Activated naive CD4-positive, alpha-beta T cell treated with anti-CD3 and anti-CD28 coated beads for 36 hours (primary cell): ENCODE measurements at regions not wholly inside any gene's neighbourhood (a gene's known extent, or its start where the extent isn't known, plus 50 kb on each side); places are given as distances from the start of the nearest gene placed in this dataset.
"Not testable (repeated sequence)": the region's sequence is repeated elsewhere in the genome, so short reads cannot be mapped to it uniquely, and the experiment has no call there.

Source experiments
- CTCF ChIA-PET: fragments of 350-600 bp; sonication (Branson Sonifier 250); formaldehyde crosslinking; loops from one replicate; lab custom pipeline; 2021; ENCODE audit warnings: antibody characterized with exemption; lab: Charles Lee
- DNase-seq: peaks from one replicate; pipeline ENCODE4 v3.0.0-alpha.2; 2020
- H3K27ac Mint-ChIP-seq: one replicate; pipeline ENCODE4 v1.8.0; 2021; ENCODE audit warnings: mild to moderate bottlenecking, mixed read lengths
- H3K27me3 Mint-ChIP-seq: one replicate; pipeline ENCODE4 v1.8.0; 2021; ENCODE audit warnings: low read depth, mixed read lengths
- H3K36me3 Mint-ChIP-seq: one replicate; pipeline ENCODE4 v1.8.0; 2021; ENCODE audit warnings: low read depth, mixed read lengths
- H3K4me1 Mint-ChIP-seq: one replicate; pipeline ENCODE4 v1.8.0; 2021; ENCODE audit warnings: low read depth, mixed read lengths
- H3K4me3 Mint-ChIP-seq: one replicate; pipeline ENCODE4 v1.8.0; 2021; ENCODE audit warnings: mild to moderate bottlenecking, moderate library complexity, mixed read lengths
- H3K9me3 Mint-ChIP-seq: one replicate; pipeline ENCODE4 v1.8.0; 2021; ENCODE audit warnings: mixed read lengths
- intact Hi-C: fragments of 100-400 bp; cut with micrococcal nuclease; formaldehyde crosslinking; loops from one replicate; pipeline ENCODE4 v1.15.1; 2023

DNA sequence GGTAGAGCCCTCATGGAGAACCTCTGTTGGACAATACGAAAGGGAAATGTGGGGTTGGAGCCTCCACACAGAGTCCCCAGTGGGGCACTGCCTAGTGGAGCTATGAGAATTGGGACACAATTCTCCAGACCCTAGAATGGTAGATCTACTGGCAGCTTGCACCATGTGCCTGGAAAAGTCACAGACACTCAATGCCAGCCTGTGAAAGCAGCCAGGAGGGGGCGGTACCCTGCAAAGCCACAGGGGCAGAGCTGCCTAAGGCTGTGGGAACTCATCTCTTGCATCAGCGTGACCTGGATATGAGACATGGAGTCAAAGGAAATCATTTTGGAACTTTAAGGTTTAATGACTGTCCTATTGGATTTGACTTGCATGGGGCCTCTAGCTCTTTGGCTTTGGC is 179.1 kb upstream of the LAMA2 start:
- H3K9me3 Mint-ChIP-seq, H3K4me3 Mint-ChIP-seq, intact Hi-C loops, H3K27me3 Mint-ChIP-seq, DNase-seq, H3K36me3 Mint-ChIP-seq, H3K4me1 Mint-ChIP-seq, H3K27ac Mint-ChIP-seq, CTCF ChIA-PET: not testable (repeated sequence)

DNA sequence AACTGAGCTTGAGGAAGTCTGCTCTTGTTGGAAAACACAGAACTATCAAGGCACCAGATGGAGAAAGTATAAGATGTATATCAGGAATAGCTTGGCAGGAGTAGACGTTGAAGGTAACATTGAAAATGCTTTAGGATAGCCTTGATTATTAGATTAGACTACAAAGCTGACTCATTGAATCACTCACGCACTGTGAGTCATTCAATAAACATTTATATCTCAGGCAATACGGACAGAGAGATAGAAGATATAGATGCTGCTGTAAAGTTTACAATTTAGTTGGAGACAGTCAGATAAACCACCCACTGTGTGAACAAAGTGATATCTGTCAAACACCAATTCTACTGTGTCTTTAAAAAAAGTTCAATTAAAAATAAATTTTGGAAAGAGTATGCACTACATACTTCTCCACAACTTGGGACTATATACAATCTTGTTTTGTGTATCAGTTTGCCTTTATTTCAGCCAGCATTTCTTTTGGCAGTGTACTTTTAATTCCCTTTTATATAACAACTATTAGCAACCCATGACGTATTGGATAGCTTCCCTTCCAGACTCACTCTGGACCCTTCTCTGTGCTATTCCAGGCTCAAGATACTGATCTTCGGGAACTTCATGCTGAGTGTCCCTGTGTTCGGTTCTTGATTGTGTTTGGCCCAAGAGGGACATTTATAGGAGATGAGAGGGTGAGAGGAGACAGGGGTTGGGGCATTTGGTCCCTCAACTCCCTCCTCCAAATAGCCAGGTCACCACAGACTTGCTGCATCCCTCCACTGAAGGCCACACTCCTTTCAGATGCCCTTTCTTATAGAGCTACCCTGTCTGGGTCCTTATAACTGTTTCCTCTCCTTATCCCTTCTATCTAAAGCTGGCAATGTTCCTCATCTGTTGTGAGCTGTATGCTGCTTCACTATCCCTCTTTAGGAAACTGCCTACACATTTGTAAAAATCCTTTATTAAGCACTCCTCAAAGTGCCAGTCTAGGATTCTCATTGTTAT is 176.6 kb upstream of the PTPRK start:
- Mint-ChIP-seq H3K4me1 (no peaks in the 10 kb centered on the region), H3K27me3 (peaks cover 4% of the 10 kb centered on the region), H3K9me3 (no peaks in the 10 kb centered on the region), H3K36me3 (no peaks in the 10 kb centered on the region), H3K27ac (no peak overlapping the region), H3K4me3 (no peak overlapping the region)
- CTCF ChIA-PET, result no interaction called here
- DNase-seq, result no peak
- intact Hi-C loops, result no loop called here

DNA sequence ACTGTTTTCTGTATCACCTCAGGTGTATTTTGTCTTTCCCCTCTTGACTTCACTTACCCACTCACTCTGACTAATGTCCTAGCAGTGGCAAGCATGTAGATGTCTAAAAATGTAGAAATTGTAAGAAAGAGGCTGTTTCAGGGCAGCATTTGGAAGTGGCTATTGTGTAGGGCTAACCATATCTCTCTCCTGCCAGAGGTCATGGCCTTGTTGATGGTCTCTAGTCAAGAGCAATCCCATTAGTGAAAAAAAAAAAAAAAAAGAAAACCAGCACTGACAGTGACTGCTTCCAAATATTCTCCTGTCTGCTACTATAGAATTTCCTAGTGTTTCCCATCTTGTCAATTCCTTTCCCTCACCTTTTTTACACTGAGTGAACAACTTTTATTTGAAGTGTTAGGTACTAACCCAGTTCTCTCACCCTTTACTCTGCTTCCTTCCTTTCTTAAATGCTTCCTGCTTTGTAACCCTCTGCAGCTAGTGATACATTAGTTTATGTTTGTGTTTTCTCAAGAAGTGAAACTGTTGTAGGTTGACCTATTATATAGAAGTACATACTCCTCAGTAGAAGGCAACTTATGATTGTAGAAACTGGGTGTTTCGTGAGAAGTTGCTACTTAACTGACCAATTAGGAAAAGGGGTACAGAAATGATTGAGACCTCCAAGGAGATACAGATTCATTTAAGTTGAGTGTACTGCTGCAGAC is 174.1 kb upstream of the PTPRK start:
- intact Hi-C loops, result no loop called here
- H3K27me3 Mint-ChIP-seq, result peaks cover 9% of the 10 kb centered on the region

DNA sequence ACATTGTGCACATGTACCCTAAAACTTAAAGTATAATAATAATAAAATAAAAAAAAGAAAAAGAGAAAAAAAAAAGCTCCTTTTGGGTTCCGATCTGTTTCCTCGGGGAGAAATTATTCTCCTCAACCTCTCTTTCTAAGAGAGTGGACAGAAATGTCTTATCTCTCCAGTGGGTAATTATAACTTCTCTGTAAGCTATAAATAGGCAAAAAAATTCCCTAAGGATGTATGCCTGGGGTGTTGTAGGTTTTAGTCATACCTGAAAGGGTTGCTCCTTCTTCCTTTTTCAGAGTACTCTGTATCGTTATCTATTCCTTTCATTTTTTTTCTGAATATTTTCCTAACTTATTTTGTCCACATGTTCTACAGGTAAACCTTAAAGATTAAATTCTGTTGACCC is 169.7 kb upstream of the PTPRK start:
- CTCF ChIA-PET, result interaction anchor here (0.7 kb wide), 1 partner anchor 121 kb away, joined by 4 read pairs; no protein-coding TSS in a partner anchor
- no peak for DNase-seq
- H3K9me3 Mint-ChIP-seq, result no peaks in the 10 kb centered on the region
- intact Hi-C loops, result no loop called here
- no peak overlapping the region for H3K27ac Mint-ChIP-seq
- H3K27me3 Mint-ChIP-seq, result peaks cover 27% of the 10 kb centered on the region
- H3K4me3 Mint-ChIP-seq, result no peak overlapping the region
- H3K4me1 Mint-ChIP-seq, result no peaks in the 10 kb centered on the region
- no peaks in the 10 kb centered on the region for H3K36me3 Mint-ChIP-seq

More for the DNA sequence above, 174.1 kb upstream of the PTPRK start:
- CTCF ChIA-PET, result no interaction called here
- H3K9me3 Mint-ChIP-seq, result no peaks in the 10 kb centered on the region
- no peaks in the 10 kb centered on the region for H3K4me1 Mint-ChIP-seq
- H3K36me3 Mint-ChIP-seq, result no peaks in the 10 kb centered on the region
- no peak overlapping the region for H3K4me3 Mint-ChIP-seq
- no peak for DNase-seq
- H3K27ac Mint-ChIP-seq, result no peak overlapping the region

DNA sequence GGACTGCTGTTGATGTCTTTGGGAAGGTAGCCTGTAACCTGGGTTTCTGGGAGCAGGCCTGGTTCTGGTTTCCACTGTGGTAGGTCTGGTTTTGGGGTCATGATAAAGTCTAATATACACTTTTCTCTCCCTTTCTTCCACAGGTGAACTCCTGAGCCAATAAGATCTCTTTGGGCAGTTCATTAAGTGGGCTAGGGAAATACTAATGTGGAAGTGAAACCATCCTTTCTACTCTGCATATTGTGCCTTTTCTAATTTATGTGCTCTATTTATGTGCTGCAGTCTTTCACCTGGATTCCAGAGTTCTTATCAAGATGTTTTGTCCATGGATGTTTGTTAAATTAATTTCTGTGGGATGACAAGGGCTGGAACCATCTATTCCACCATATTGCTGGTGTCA is 165.7 kb upstream of the PTPRK start:
- Mint-ChIP-seq H3K27ac (no peak overlapping the region), H3K4me3 (no peak overlapping the region), H3K27me3 (peaks cover 38% of the 10 kb centered on the region), H3K4me1 (no peaks in the 10 kb centered on the region), H3K36me3 (no peaks in the 10 kb centered on the region), H3K9me3 (no peaks in the 10 kb centered on the region)
- DNase-seq, result no peak
- intact Hi-C loops, result no loop called here
- CTCF ChIA-PET, result no interaction called here

DNA sequence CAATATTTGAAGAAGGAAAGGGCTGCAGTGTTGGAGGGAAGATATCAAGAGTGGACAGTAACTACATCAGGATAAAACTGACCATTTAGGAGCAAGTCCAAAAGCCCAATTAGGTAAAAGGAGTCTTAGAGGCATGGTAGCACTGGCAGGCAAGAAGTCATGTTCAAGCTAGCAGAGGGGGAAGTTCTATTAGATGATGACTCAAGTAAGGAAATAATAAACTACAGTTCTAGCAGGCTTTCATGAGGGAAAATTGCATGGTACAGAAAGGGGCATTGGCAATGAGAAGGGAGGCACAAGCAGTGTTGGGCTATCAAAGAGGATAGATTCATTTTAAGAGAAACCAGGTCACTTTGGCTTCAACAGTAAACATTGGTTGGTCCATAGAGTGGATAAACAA is 156.1 kb upstream of the PTPRK start:
- Mint-ChIP-seq H3K4me1 (no peaks in the 10 kb centered on the region), H3K36me3 (no peaks in the 10 kb centered on the region), H3K4me3 (no peak overlapping the region), H3K9me3 (peaks cover 2% of the 10 kb centered on the region), H3K27ac (no peak overlapping the region), H3K27me3 (peaks cover 15% of the 10 kb centered on the region)
- CTCF ChIA-PET, result interaction anchor here (0.6 kb wide), 1 partner anchor 1029 kb away, joined by 3 read pairs; no protein-coding TSS in a partner anchor
- DNase-seq, result no peak
- intact Hi-C loops, result no loop called here

DNA sequence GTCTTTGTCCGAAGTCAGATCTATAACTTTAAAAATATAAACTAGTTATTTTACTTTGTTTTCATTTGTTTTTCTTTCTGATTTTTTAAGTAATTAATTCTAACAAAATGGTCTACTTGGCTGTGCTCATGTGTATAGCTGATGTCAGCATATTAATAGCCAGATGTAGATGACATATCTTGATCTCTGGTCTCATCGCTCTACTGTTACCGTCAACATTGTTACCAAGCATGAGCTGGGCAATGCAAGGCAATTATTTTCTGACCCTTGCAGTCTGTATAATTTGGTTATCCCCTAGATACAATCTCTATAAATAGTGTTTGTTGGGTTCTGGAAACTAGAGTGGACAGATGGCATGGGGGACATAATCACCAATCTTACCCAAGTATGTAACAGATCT is 151.6 kb upstream of the PTPRK start:
- no peak overlapping the region for H3K4me3 Mint-ChIP-seq
- peaks cover 24% of the 10 kb centered on the region for H3K27me3 Mint-ChIP-seq
- no peak overlapping the region for H3K27ac Mint-ChIP-seq
- no peak for DNase-seq
- no peaks in the 10 kb centered on the region for H3K4me1 Mint-ChIP-seq
- intact Hi-C loops, result no loop called here
- CTCF ChIA-PET, result no interaction called here
- no peaks in the 10 kb centered on the region for H3K9me3 Mint-ChIP-seq
- no peaks in the 10 kb centered on the region for H3K36me3 Mint-ChIP-seq

DNA sequence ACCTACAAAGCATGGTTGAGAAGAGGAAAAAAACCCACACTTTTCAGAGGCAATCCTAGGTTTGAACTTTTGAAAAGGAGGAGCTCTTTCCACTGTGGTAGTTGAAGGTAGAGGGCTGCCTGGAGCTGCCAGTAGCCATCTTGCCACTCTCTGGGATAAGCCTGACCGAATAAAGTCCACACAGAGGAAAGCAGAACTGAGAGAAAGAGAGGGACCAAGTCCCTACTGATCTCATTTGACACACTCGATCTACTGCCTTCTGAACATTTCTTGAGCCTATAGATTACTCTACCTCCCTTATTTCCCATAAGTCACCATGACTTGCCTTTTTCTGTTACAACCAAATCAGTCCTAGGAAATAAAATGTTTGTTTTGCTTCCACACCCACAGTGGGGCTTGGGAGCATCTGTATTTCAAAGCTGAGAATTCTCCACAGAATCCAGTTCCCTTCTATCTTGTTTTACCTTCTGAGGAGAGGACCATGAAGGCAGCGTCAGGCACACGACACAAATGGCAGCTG is 147.0 kb upstream of the PTPRK start:
- H3K4me1 Mint-ChIP-seq, result no peaks in the 10 kb centered on the region
- H3K27me3 Mint-ChIP-seq, result peaks cover 25% of the 10 kb centered on the region

DNA sequence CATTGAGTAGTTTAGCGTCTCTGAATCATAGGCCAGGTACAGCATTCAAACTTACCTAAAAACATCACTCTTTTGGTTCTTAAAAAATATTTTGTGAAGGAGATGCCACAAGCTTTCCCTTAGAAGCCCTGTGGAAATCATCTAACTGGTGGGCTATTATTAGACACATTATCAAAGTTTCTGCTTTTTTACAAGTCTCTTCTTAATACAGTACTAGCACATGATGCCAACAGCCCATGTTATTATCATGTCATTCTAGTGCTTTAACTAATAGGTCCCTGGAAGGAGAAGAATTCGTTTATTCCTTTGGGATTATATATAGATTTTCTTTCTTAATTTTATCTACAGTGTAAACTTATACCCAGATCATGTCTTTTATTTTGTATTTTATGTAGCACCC is 146.0 kb upstream of the PTPRK start:
- CTCF ChIA-PET, result no interaction called here
- H3K27ac Mint-ChIP-seq, result no peak overlapping the region
- intact Hi-C loops, result no loop called here
- no peak for DNase-seq
- H3K4me1 Mint-ChIP-seq, result no peaks in the 10 kb centered on the region
- H3K9me3 Mint-ChIP-seq, result no peaks in the 10 kb centered on the region
- peaks cover 25% of the 10 kb centered on the region for H3K27me3 Mint-ChIP-seq
- H3K36me3 Mint-ChIP-seq, result no peaks in the 10 kb centered on the region
- no peak overlapping the region for H3K4me3 Mint-ChIP-seq

More for the DNA sequence above, 147.0 kb upstream of the PTPRK start:
- Mint-ChIP-seq H3K4me3 (no peak overlapping the region), H3K27ac (no peak overlapping the region), H3K9me3 (no peaks in the 10 kb centered on the region), H3K36me3 (no peaks in the 10 kb centered on the region)
- CTCF ChIA-PET, result no interaction called here
- no peak for DNase-seq
- intact Hi-C loops, result no loop called here

DNA sequence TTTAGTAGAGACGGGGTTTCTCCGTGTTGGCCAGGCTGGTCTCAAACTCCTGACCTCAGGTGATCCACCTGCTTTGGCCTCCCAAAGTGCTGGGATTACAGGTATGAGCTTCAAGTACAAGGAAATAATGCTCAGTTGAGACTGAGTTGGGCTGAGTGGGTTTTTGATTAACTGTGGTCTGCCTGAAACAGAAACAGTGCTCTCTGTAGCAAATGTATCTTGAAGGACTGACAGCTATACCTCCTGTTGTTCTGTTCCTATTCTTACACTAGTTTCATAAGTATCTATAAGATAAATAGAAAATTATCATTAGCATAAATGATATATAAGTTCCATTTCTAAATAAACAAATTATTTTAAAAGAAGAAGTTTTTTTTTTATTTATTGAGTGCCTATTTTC is 142.8 kb upstream of the PTPRK start:
- CTCF ChIA-PET, result no interaction called here
- Mint-ChIP-seq H3K27ac (no peak overlapping the region), H3K4me3 (no peak overlapping the region), H3K36me3 (no peaks in the 10 kb centered on the region), H3K4me1 (peaks cover 10% of the 10 kb centered on the region), H3K9me3 (no peaks in the 10 kb centered on the region), H3K27me3 (peaks cover 12% of the 10 kb centered on the region)
- DNase-seq, result no peak
- intact Hi-C loops, result no loop called here

DNA sequence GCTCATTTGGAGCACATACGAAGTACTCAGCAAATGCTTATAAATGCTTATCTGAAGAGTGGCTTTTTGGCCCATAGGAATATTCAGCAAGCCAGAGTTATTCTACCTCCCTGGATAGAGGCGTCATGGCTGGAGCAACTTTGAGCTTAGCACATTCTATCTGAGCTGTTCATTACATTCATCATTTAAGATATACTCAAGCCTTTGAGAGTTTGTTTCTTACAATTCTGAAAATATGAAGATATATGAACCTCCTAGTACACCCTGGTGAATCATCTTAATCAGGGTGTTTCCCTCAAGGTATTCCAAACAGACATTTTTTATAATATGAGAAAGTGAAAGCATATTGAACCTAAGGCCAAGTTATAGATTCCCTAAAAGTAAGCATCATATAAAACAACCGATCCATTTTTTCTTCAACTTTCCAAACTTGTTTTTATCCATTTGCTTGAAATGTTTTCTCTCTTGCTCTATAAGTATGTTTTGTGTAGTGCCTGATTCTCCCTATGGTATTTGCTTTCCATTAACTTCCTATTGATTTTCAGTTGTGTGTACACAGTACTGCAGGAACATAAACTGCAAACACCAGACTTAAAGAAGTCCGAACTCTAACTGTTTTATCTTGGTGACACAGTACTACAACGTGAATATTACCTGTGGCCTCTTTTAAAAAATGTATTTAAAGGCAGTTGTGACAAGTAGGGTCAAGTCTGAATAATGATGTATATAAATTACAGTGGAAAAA is 139.7 kb upstream of the PTPRK start:
- peaks cover 31% of the 10 kb centered on the region for H3K4me1 Mint-ChIP-seq
- CTCF ChIA-PET, result no interaction called here
- H3K27me3 Mint-ChIP-seq, result peaks cover 6% of the 10 kb centered on the region
- no peaks in the 10 kb centered on the region for H3K36me3 Mint-ChIP-seq
- intact Hi-C loops, result loop anchor here (5.0 to 10.0 kb wide), 5 partner anchors 563 to 1365 kb away; no protein-coding TSS in a partner anchor
- no peaks in the 10 kb centered on the region for H3K9me3 Mint-ChIP-seq
- H3K4me3 Mint-ChIP-seq, result no peak overlapping the region
- no peak for DNase-seq
- no peak overlapping the region for H3K27ac Mint-ChIP-seq

DNA sequence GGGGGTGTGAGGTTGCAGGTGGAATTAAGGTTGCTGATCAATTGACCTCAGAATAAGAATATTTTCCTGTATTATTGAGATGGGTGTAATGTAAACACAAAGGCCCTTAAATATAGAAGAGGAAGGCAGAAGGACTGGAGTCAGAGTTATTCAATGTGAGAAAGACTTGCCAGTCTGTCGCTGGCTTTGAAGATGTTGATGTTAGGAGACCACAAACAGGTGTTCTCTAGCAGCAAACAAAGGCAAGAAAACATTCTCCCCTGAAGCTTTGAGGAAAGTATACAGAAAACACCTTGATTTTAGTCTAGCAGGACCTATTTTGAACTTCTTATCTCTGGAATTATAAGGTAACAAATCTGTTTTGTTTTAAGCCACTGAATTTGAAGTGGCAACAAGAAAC is 138.9 kb upstream of the PTPRK start:
- CTCF ChIA-PET, result no interaction called here
- intact Hi-C loops, result loop anchor here (5.0 to 10.0 kb wide), 5 partner anchors 562 to 1366 kb away; no protein-coding TSS in a partner anchor
- peaks cover 3% of the 10 kb centered on the region for H3K27me3 Mint-ChIP-seq
- H3K36me3 Mint-ChIP-seq, result no peaks in the 10 kb centered on the region
- no peak overlapping the region for H3K27ac Mint-ChIP-seq
- H3K9me3 Mint-ChIP-seq, result no peaks in the 10 kb centered on the region
- peaks cover 31% of the 10 kb centered on the region for H3K4me1 Mint-ChIP-seq
- DNase-seq, result no peak
- H3K4me3 Mint-ChIP-seq, result no peak overlapping the region
